Astrocyte (in vitro differentiated cells and primary cell): ENCODE measurements at regions not wholly inside any gene's neighbourhood (a gene's known extent, or its start where the extent isn't known, plus 50 kb on each side); places are given as distances from the start of the nearest gene placed in this dataset.

Experiments used
- EZH2 ChIP-seq: IDR thresholded peaks from 2 replicates; pipeline ENCODE4 v1.6.1; 2012; ENCODE audit warnings: mild to moderate bottlenecking, low read length, inconsistent platforms; ENCODE audit not compliant: insufficient read depth
- TF ChIP-seq, protein P1 (sequence below): IDR thresholded peaks from 2 replicates; pipeline ENCODE4 v1.5.1; 2011; ENCODE audit warnings: low read depth, mild to moderate bottlenecking, inconsistent platforms, low read length, moderate library complexity; ENCODE audit not compliant: insufficient read depth

DNA sequence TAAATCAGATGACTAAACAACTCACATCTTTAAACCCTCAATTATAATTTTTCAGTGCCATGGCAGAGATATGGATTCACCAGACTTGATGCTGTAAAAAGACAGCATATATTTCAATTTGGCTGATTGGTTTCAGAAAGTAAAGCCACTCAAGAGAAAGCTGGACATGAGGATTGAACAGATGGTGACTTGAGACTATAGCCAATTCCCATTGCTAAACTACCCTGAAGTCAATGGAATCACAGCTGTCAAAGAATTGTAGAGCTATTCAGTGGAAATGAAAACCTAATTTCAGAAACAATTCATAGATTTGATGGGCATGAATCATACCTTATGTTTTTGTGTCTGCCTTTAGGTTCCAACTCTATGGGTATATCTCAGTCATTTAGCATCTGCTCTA is 510.6 kb upstream of the BOD1L1 start:
- TF ChIP-seq, protein P1, sequence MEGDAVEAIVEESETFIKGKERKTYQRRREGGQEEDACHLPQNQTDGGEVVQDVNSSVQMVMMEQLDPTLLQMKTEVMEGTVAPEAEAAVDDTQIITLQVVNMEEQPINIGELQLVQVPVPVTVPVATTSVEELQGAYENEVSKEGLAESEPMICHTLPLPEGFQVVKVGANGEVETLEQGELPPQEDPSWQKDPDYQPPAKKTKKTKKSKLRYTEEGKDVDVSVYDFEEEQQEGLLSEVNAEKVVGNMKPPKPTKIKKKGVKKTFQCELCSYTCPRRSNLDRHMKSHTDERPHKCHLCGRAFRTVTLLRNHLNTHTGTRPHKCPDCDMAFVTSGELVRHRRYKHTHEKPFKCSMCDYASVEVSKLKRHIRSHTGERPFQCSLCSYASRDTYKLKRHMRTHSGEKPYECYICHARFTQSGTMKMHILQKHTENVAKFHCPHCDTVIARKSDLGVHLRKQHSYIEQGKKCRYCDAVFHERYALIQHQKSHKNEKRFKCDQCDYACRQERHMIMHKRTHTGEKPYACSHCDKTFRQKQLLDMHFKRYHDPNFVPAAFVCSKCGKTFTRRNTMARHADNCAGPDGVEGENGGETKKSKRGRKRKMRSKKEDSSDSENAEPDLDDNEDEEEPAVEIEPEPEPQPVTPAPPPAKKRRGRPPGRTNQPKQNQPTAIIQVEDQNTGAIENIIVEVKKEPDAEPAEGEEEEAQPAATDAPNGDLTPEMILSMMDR: no peak
- TF ChIP-seq EZH2: no peak
